NCI-H1694 treated with DMSO at 0.1 percent for 48 hours (cell line): ENCODE measurements at regions not wholly inside any gene's neighbourhood (a gene's known extent, or its start where the extent isn't known, plus 50 kb on each side); places are given as distances from the start of the nearest gene placed in this dataset.
A peak's percentile ranks its signal among the peaks of the same experiment; 100 is the strongest.
"Not testable (repeated sequence)": the region's sequence is repeated elsewhere in the genome, so short reads cannot be mapped to it uniquely, and the experiment has no call there.

ENCODE experiments used
- DNase-seq: peaks from one replicate; lab custom pipeline; 2025; lab: John Stamatoyannopoulos, UW

- no peak for DNase-seq
These were observed 70.5 kb upstream of the DHX40 start for GRCh38 chr17:59494757-59495368.

DNA sequence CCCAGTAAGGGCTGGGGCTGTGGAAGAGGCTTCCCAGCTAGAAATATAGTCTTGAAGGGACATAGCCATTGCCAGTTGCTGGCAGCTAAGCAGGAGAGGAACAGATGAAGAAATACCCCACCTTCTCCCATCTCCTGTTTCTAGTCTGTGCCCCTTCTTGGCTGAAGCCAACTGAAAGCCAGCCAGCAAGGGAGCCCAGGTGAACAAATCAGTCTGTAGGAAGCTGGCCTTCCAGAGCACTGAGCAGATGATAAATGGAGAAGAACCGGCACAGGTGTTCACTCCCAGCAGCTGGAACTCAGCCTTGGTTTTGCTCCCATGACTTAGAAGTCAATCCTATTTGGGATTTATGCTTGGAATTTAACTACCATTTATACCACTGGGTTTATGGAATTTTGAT is 69.2 kb upstream of the DHX40 start:
- DNase-seq = no peak

DNA sequence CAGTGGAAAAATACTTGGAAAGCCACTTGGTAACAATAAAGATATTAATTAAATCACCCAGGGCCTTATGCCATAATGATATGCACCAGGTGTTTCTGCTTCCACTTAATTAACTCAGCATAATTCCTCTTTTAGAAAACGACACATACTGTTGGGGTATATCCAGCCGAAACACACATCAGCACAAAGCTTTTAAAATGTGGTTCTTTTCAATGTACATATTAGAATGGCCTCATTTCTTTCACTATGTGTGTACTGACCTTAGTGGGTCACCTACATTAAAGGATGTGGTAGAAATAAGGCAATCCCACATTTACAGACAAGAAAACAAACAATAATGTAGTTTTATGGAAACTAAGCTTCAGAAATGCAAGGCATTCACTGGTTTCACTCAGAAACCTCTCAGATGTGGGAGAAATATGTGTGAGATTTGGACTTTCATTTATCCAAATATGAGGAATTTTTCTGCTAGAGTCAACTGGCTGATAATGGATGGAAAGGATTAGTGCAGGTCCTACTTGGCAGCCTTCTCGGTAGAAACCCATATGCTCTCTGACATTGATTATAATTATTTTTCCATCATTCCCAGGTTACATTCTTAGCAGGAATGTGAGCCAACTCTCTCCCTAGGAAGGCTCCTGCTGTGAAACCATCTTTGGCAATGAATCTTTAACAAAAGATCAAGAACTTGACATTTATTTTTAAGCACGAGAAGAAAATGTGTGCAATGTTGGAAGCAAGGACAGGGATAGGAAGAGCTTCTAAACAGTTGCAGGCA is 66.7 kb upstream of the DHX40 start:
- peak; percentile 92 for DNase-seq

- DNase-seq = not testable (repeated sequence)
These were observed 65.2 kb upstream of the DHX40 start for GRCh38 chr17:59500086-59500655.

GRCh38 chr17:59501690-59502089 is 63.7 kb upstream of the DHX40 start:
- DNase-seq = no peak

DNA sequence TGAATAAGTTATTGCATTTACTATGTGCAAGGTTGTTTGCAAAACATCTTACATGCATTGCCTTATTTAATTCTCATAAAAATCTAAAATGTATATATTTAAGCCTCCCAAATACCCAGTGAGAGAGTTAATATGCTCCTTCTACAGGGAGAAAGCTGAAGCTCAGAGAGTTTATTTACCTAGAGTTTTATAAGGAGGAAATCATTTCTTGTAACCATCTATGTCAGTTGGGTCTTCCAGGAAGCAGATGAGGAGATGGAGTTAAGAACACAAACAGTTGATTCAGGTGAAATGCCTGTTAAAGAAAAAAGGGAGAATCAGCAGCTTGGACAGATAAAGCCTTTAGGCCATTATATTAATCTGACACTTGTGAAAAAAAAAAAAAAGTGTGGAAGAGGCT is 62.6 kb upstream of the DHX40 start:
- no peak for DNase-seq

DNA sequence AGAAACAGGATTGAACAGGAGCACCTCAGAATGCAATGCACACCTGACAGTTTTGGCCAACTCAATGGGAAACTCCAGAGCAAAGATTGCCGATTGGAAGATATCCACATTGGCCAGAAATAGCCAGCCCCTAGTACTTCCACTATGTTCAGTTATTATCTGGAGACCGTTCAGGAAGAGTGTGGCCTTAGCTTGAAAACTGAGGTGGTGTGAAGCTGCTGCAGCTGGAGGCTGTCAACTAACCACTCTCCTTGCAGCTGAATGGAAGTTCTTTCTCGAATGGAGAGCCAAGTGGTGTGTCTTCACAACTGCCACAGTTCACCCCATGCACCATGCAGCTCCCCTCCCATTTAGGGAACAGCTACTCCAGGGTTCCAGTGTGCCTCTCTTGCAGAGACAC is 61.9 kb upstream of the DHX40 start:
- no peak for DNase-seq

- DNase-seq = no peak
These were observed 60.6 kb upstream of the DHX40 start for GRCh38 chr17:59504821-59505220.

DNA sequence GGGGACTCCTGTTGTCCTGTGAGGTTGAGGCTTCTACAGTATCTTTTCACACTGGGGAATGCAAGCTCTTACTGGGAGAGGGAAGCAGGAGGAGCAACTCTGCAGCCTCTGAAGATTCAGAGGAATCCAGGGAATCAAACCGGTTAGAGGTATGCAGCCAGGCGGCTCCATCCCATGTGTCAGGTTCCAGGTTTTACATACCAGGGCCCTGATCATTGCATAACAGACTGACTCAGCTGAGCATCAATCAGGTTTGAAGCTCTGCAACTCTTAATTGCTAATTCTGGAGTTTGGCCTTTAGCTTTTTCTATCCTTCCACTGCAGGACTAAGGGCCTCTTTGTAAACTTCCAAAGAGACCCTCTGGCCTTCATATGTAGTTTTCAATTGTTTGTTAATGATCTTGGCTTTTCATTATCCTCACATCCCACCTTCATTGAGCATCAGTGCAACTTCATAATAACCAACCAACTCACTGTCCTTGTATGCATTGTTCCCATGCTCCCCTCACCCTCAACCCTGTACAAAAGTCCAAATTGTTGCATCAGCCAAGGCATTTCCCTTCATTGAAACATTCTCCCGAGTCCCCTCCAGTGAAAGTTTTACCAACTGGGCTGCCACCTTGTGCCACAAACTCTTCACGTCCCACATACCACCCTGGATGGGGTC is 59.7 kb upstream of the DHX40 start:
- no peak for DNase-seq

- DNase-seq = no peak
These were observed 58.3 kb upstream of the DHX40 start for GRCh38 chr17:59506894-59507726.

GRCh38 chr17:59508999-59509625 is 56.3 kb upstream of the DHX40 start:
- DNase-seq = no peak

DNA sequence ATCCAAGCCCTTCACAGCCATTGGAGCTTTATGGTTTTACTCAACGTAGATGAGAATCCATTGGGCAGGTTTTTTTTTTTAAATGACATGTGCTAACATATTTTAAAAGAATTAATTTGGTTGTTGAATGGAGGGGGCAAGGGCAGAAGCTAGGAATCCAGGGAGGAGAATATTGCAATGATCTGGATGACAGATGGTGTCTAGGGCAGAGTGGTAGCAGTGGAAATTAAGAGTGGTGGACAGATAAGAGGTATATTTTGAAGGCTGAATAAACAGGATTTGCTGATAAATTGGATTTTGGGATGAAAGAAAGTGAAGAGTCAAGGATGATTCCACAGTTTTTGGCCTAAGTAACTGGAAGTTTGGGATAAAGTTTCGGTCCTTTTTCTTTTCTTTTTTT is 54.8 kb upstream of the DHX40 start:
- no peak for DNase-seq

DNA sequence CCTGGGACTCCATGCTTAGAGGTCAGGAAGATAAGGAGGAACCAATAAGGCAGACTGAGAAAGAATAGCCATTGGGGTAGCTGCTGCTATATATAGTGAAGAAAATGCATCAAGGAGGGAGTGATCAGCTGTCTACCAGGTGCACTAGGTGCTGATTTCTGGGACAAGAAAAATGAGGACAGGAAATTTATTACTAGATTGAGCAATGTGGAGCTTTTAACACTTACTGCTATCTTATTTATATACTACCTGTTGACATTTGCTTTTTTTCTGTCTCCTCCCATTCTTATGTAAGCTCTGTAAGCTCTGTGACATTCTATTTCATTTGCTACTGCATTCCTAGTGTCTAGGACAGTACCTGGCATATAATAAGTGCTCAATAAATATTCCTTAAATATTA is 53.7 kb upstream of the DHX40 start:
- no peak for DNase-seq

DNA sequence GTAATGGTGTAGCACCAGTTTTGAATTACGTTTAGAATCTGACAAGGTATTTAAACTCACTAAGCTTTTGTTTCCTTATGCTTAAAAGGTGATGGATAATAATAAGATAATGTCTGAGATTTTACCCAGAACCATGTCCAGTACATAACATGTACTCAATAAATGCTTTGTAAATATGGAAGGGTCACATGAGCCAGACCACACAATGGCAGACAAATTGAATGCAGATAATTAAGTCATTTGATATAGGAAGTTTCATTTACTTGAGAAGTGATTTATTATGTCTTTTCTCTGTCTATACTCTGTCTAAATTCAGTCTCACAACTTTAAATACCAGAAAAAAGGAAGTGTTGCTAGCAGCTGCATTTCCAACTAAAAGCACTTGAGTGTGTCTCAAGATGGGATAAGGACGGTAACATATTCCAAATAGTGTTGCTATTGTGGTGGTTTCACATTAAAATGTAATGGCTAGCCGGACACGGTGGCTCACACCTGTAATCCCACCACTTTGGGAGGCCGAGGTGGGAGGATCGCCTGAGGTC is 52.5 kb upstream of the DHX40 start:
- DNase-seq = no peak

- DNase-seq = peak; percentile 48
These were observed 51.2 kb upstream of the DHX40 start for GRCh38 chr17:59513934-59514841.
